PC-9 (cell line): ENCODE measurements at regions not wholly inside any gene's neighbourhood (a gene's known extent, or its start where the extent isn't known, plus 50 kb on each side); places are given as distances from the start of the nearest gene placed in this dataset.

Source experiments
- BruUV-seq: library from RNA; stranded (reverse); fragments of 400-500 nt; replicated peaks from 2 replicates; lab custom pipeline; 2021; lab: Mats Ljungman, UMichigan
- CTCF ChIA-PET: fragments of 300-600 bp; sonication (Branson Sonifier 250); formaldehyde crosslinking; loops from one replicate; lab custom pipeline; 2022; ENCODE audit warnings: antibody characterized with exemption; lab: Charles Lee
- POLR2A ChIA-PET: fragments of 300-600 bp; sonication (Branson Sonifier 250); formaldehyde crosslinking; loops from one replicate; lab custom pipeline; 2022; ENCODE audit warnings: antibody characterized with exemption; ENCODE audit not compliant: unreplicated experiment; lab: Charles Lee
- DNase-seq, 2 experiments: peaks; one replicate each; pipeline versions ENCODE4 v3.0.0 to v3.0.0-alpha.2; 2015 to 2022; ENCODE audit warnings: mixed read lengths in 1 of 2
- H2AFZ ChIP-seq: fragments of 200-600 bp; sonication (generic); 2 replicates; pipeline ENCODE4 v1.8.1; 2017; ENCODE audit warnings: antibody characterized with exemption
- H3F3A ChIP-seq: fragments of 200-600 bp; sonication (generic); 2 replicates; pipeline ENCODE4 v1.8.1; 2017; ENCODE audit warnings: antibody characterized with exemption, mild to moderate bottlenecking, low read depth; ENCODE audit not compliant: insufficient read depth
- H3K27ac ChIP-seq: fragments of 200-600 bp; sonication (generic); 2 replicates; pipeline ENCODE4 v1.6.1; 2016; ENCODE audit warnings: mixed run types
- H3K27me3 ChIP-seq: fragments of 200-600 bp; sonication (generic); 2 replicates; pipeline ENCODE4 v1.6.1; 2016; ENCODE audit warnings: low read depth, mixed run types; ENCODE audit not compliant: insufficient read depth
- H3K36me3 ChIP-seq: fragments of 200-600 bp; sonication (generic); 2 replicates; pipeline ENCODE4 v1.6.1; 2016; ENCODE audit warnings: low read depth, mixed run types
- H3K4me1 ChIP-seq: fragments of 200-600 bp; sonication (generic); replicated peaks from 2 replicates; pipeline ENCODE4 v1.6.1; 2016; ENCODE audit warnings: mixed run types; ENCODE audit not compliant: insufficient read depth
- H3K4me2 ChIP-seq: fragments of 200-600 bp; sonication (generic); 2 replicates; pipeline ENCODE4 v1.6.1; 2017; ENCODE audit warnings: mixed run types
- H3K4me3 ChIP-seq: fragments of 200-600 bp; sonication (generic); 2 replicates; pipeline ENCODE4 v1.6.1; 2016; ENCODE audit warnings: mixed run types
- H3K79me2 ChIP-seq: fragments of 200-600 bp; sonication (generic); 2 replicates; pipeline ENCODE4 v1.6.1; 2017; ENCODE audit warnings: low read depth, mixed run types
- H3K9me2 ChIP-seq: fragments of 200-600 bp; sonication (generic); 2 replicates; pipeline ENCODE4 v1.8.1; 2017; ENCODE audit warnings: mild to moderate bottlenecking; ENCODE audit not compliant: insufficient read depth
- H3K9me3 ChIP-seq: fragments of 200-600 bp; sonication (generic); 2 replicates; pipeline ENCODE4 v1.8.1; 2016; ENCODE audit warnings: low read depth; ENCODE audit not compliant: insufficient read depth
- H4K20me1 ChIP-seq: fragments of 200-600 bp; sonication (generic); 2 replicates; pipeline ENCODE4 v1.8.1; 2017; ENCODE audit not compliant: insufficient read depth
- EZH2 ChIP-seq: fragments of 200-600 bp; sonication (generic); IDR thresholded peaks from 2 replicates; pipeline ENCODE4 v1.8.0; 2017; ENCODE audit warnings: antibody characterized with exemption, low read depth
- intact Hi-C: fragments of 100-400 bp; cut with micrococcal nuclease; formaldehyde crosslinking; loops from one replicate; pipeline ENCODE4 v1.10.0; 2022; ENCODE audit not compliant: unreplicated experiment
- TF ChIP-seq, protein P1 (sequence below): fragments of 200-600 bp; sonication (generic); conservative IDR thresholded peaks from 2 replicates; pipeline ENCODE4 v1.6.1; 2017; ENCODE audit warnings: mixed run types, antibody characterized with exemption, mild to moderate bottlenecking, moderate library complexity

DNA sequence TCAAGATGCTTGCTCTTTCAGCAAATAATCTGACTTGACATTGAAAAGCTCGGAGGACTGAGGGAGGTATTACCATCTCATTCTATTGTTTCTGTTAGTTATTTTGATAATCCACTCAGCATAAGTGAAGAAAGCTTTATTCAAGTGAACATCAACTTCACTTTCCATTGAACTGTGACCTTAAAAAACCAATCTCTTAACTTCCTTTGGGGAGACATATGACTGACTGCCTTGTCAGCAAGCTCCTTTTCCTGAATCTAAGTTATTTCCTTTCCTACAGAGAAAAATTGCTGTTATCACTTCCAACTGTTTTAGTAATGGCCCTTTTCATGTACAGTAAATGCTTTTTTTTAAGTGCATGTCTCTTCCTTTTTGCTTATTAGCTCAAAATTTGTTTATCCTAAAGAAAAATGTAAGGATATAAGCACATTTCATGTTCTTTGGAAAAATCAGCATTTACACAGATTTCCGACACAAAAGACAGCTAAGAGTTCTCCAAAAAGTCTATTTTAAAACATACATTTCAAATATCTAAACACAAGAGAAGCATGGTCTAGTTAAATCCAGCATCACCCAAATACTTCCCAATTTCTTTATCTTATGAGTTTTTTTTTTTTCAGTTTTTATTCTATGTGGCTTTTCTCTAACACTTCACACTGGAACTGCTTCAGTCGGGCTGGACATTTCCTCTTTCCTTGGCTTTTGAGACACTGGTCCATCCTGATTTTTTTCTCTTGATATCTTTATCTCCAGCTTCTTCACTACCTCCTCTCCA lies 117.9 kb upstream of the DAB2 start:
- peak overlapping the region; percentile 12; the same call in 1 of the 2 replicates for H3K27ac ChIP-seq
- intact Hi-C loops, result loop anchor here (2.0 kb wide), 1 partner anchor 30 kb away; no protein-coding TSS in a partner anchor
- no peak overlapping the region for H3K4me2 ChIP-seq
- TF ChIP-seq, protein P1, sequence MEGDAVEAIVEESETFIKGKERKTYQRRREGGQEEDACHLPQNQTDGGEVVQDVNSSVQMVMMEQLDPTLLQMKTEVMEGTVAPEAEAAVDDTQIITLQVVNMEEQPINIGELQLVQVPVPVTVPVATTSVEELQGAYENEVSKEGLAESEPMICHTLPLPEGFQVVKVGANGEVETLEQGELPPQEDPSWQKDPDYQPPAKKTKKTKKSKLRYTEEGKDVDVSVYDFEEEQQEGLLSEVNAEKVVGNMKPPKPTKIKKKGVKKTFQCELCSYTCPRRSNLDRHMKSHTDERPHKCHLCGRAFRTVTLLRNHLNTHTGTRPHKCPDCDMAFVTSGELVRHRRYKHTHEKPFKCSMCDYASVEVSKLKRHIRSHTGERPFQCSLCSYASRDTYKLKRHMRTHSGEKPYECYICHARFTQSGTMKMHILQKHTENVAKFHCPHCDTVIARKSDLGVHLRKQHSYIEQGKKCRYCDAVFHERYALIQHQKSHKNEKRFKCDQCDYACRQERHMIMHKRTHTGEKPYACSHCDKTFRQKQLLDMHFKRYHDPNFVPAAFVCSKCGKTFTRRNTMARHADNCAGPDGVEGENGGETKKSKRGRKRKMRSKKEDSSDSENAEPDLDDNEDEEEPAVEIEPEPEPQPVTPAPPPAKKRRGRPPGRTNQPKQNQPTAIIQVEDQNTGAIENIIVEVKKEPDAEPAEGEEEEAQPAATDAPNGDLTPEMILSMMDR, result no peak
- no peak for TF ChIP-seq EZH2
- 0 out of 2 replicates have a peak, but pooled peaks cover 5% of the 10 kb centered on the region for H3K9me2 ChIP-seq
- BruUV-seq, result TSS peak; percentile 84
- H3K4me1 ChIP-seq, result peaks cover 17% of the 10 kb centered on the region
- 0 out of 2 replicates have a peak overlapping the region, but pooled peaks have one; percentile 6 for H2AFZ ChIP-seq
- H3K36me3 ChIP-seq, result no peaks in the 10 kb centered on the region
- no peaks in the 10 kb centered on the region for H3F3A ChIP-seq
- H3K27me3 ChIP-seq, result no peaks in the 10 kb centered on the region
- H4K20me1 ChIP-seq, result no peaks in the 10 kb centered on the region
- no peak overlapping the region for H3K4me3 ChIP-seq
- no peaks in the 10 kb centered on the region for H3K79me2 ChIP-seq
- H3K9me3 ChIP-seq, result no peaks in the 10 kb centered on the region
- CTCF ChIA-PET, result interaction anchor here (0.9 to 4.2 kb wide), 5 partner anchors 40 to 323 kb away, joined by 3 to 29 read pairs (median 5); partner anchors contain the start of genes DAB2 and FYB1
- POLR2A ChIA-PET, result interaction anchor here (0.6 to 1.2 kb wide), 4 partner anchors 70 to 146 kb away, joined by 3 to 23 read pairs (median 10); partner anchors contain the start of gene DAB2
- DNase-seq, result no peak

- ChIA-PET CTCF (interaction anchor here (1.0 to 4.2 kb wide), 2 partner anchors 166 to 322 kb away, joined by 5 to 29 read pairs; partner anchors contain the start of gene FYB1), POLR2A (no interaction called here)
- no peak overlapping the region for H3K4me2 ChIP-seq
Measured at GRCh38 chr5:39541920-39542319, 117.1 kb upstream of the DAB2 start.

GRCh38 chr5:39539470-39539869 lies 114.7 kb upstream of the DAB2 start:
- no peak overlapping the region for H3K4me2 ChIP-seq
- no peaks in the 10 kb centered on the region for H3K79me2 ChIP-seq
- no peak overlapping the region for H2AFZ ChIP-seq
- no TSS peak for BruUV-seq
- no peak overlapping the region for H3K27ac ChIP-seq
- no peak overlapping the region for H3K4me3 ChIP-seq
- H3K4me1 ChIP-seq, result peaks cover 13% of the 10 kb centered on the region
- no peak for DNase-seq
- H3K36me3 ChIP-seq, result no peaks in the 10 kb centered on the region
- H3K9me3 ChIP-seq, result no peaks in the 10 kb centered on the region
- H3K27me3 ChIP-seq, result no peaks in the 10 kb centered on the region
- POLR2A ChIA-PET, result interaction anchor here (0.5 kb wide), 1 partner anchor 116 kb away, joined by 4 read pairs; no protein-coding TSS in a partner anchor
- no peaks in the 10 kb centered on the region for H3F3A ChIP-seq
- CTCF ChIA-PET, result no interaction called here
- H4K20me1 ChIP-seq, result no peaks in the 10 kb centered on the region
- intact Hi-C loops, result no loop called here
- 0 out of 2 replicates have a peak, but pooled peaks cover 5% of the 10 kb centered on the region for H3K9me2 ChIP-seq
- no peak for TF ChIP-seq EZH2
- TF ChIP-seq, protein P1, result no peak

More at GRCh38 chr5:39541920-39542319, 117.1 kb upstream of the DAB2 start:
- Histone ChIP-seq H2AFZ (no peak overlapping the region), H4K20me1 (no peaks in the 10 kb centered on the region), H3F3A (no peaks in the 10 kb centered on the region), H3K9me2 (0 out of 2 replicates have a peak, but pooled peaks cover 5% of the 10 kb centered on the region), H3K27ac (no peak overlapping the region), H3K9me3 (no peaks in the 10 kb centered on the region), H3K27me3 (no peaks in the 10 kb centered on the region), H3K79me2 (no peaks in the 10 kb centered on the region), H3K4me1 (peaks cover 13% of the 10 kb centered on the region), H3K4me3 (no peak overlapping the region), H3K36me3 (no peaks in the 10 kb centered on the region)
- no TSS peak for BruUV-seq
- TF ChIP-seq EZH2, result no peak
- TF ChIP-seq, protein P1, result no peak
- no peak for DNase-seq
- intact Hi-C loops, result loop anchor here (2.0 kb wide), 1 partner anchor 29 kb away; no protein-coding TSS in a partner anchor
